Lung microvascular endothelial cell (primary cell): ENCODE measurements at regions not wholly inside any gene's neighbourhood (a gene's known extent, or its start where the extent isn't known, plus 50 kb on each side); places are given as distances from the start of the nearest gene placed in this dataset.
A peak's percentile ranks its signal among the peaks of the same experiment; 100 is the strongest.
"Not testable (repeated sequence)": the region's sequence is repeated elsewhere in the genome, so short reads cannot be mapped to it uniquely, and the experiment has no call there.

ENCODE experiments used
- DNase-seq, 2 donors: peaks; one replicate each; pipeline versions ENCODE4 v3.0.0 to v3.0.0-alpha.2; 2010; ENCODE audit warnings: low read depth in 2 of 2

GRCh38 chr4:75422998-75423397 lies 91.2 kb downstream of the RCHY1 start:
- no peak for DNase-seq

GRCh38 chr4:75412746-75413145 lies 101.5 kb downstream of the RCHY1 start:
- DNase-seq = no peak

DNA sequence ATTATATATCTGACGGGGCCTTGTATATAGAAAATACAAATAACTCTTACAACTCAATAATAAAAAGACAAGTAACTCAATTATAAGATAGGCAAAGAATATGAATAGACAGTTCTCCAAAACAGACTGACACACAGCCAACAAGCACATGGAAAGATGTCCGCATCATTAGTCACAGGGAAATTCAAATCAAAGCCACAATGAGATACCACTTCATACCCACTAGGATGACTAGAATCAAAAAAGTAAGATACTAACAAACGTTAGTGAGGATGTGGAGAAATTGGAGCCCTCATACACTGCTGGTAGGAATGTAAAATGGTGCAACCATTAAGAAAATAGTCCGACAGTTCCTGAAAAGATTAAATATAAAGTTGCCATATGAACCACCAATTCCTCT lies 115.7 kb downstream of the RCHY1 start:
- no peak for DNase-seq

DNA sequence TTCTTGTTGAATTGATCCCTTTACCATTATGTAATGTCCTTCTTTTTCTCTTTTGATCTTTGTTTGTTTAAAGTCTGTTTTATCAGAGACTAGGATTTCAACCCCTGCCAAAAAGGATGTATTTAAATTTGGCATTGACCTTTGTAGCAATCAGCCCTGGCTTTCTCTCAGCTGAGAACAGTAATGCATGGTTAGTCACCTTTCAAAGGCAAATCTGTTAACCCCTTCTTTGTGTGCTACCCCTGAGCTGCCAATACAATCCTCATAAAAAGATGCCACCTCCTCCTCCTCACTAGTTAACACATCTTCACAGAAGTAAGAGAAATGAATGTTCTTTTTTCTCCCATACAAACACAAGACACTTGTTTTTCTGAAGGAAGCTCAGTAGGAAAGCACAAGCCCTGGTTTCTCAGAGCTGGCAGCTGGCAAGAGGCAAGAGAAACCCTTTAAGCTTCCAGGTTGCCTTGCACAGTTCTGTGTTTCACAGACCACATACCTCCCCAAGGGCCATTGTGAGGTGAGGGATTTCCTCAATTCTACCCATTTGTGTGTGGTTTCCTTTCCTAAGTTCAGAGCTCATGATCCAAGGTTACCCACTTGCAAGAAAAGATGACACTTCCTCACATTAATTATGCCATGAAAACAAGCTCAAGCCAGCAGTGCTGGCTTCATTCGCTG lies 122.6 kb downstream of the RCHY1 start:
- no peak for DNase-seq

DNA sequence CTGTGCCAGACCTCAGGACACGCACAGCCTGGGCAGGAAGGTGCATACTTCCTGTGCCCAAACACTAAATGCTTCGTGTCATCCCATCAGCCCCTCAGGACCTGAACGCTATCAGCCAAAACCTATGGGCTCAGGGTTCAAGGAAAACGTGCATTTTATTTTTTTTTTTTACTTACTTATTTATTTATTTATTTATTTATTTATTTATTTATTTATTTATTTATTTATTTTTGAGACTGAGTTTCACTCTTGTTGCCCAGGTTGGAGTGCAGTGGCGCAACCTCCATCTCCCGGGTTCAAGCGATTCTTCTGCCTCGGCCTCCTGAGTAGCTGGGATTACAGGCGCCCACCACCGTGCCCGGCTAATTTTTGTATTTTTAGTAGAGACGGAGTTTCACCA lies 127.8 kb downstream of the RCHY1 start:
- DNase-seq = not testable (repeated sequence)

DNA sequence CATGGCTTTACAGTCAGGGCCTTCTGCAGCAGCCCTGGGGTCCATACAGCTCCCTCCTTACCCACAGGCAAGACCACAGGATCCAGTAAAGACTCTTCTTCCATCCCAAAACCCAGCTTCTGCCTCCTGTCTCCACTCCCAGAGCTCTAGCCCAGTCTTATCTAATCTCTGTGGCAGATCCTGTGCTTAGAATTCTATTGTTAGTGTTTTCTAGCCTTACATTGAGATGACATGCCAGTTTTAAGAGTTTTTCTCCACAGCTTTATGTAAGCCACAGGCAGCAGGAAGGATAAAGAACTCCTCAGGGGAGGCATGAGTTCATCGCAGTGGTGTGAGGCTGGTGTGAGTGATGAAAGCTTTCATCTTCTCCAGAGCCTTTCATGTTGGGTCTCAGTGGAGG lies 129.1 kb downstream of the RCHY1 start:
- DNase-seq = no peak

DNA sequence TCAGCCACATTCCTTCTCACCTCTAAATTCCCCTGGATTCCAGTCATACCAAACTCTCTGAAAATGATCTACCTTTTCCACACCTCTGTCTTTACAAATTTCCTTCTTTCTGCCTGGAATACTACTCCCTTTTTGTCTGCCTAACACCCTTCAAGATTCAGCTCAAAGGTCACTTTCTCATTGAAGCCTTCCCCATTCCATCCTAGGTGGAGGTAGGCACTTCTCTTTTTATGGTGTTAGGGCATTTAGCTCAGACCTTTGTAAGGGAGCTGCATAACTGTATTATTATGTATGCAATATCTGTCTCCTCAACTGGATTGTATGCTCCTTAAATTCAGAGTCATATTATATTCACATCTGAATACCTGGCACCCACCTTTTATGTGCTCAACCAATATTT lies 137.7 kb downstream of the RCHY1 start:
- no peak for DNase-seq

- no peak for DNase-seq
Observed at GRCh38 chr4:75371915-75372314, 142.3 kb downstream of the RCHY1 start.

- no peak for DNase-seq
Observed at GRCh38 chr4:75370576-75370975, 143.6 kb downstream of the RCHY1 start.

GRCh38 chr4:75345423-75345822 lies 168.8 kb downstream of the RCHY1 start:
- no peak for DNase-seq

DNA sequence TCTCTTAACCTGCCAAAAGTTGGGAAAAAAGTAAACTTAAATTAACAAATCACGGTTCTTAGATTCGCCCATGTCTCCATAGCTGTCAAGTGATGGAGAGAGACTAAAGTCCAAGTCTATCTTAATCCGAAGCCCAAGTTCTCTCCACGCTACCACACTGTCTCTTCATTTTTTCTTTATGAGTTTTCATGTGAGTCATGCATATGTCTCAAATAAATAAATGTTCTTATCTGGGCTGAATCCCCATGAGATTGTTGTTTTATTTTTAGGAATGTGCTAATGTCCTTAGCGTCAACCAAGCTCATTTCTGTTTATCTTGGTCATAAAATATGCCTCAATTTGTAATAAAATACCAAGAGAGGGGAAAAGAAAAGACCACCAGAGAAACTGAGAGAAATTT lies 169.3 kb downstream of the RCHY1 start:
- DNase-seq = no peak

DNA sequence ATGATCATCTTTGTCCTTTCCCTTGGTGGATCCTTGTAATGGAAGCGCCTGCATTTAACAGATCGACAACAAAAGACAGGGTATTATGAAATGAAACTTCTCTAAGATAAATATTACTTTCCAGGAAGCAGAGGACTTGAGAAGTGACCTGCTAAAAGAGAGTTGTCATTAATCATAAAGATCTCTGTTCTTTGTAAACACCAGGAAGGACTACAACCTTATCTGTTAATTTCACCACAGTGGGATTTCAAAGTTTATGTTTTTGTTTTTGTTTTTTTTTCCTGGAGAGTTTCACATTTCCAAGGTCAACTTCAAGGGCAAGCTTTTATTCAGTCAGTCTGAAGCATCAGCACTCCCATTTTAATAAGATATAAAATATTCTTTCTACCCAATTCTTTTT lies 170.9 kb downstream of the RCHY1 start:
- DNase-seq = no peak

DNA sequence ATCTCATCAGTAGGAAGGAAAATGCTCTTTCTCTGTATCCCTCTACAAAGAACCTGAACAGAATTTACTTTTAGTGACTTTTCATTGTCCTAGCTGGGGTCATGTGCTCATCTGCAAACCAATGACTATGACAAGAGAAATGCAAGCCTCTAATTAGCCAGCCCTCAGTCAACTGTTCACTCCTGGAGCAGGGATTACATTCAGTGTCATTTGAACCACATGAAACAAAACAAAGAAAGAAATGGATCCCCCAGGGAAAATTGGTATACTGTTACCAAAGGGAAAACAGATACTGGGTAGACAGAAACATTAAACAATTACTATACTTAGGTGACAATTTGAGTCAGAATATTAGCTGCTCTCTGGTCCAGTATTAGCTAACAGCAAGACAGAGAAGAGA lies 173.6 kb downstream of the RCHY1 start:
- no peak for DNase-seq

DNA sequence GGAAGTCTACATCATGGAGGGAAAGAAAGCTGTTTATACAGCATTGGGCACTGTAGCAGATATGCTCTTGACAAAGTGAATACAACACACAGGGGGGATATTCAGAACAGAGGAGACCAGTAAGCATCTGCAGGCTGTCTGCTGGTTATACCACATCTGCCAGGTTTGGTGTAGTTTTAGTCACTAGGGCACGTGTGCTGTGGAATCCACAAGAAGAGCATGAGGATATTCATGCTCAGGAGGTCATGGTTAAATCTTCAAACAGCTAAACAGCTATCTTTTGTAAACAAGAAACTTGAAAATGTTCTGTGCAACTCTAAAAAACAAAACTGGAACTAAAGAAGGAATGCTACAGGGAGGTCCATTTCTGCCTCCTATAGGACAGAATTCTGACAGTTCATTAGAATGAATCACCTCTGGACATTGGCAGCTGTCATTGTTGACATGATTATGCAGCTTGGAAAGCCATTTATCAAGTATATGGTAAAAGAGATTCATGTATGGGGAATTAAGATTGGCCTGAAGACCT lies 175.8 kb downstream of the RCHY1 start:
- DNase-seq = no peak

GRCh38 chr4:75327804-75328512 lies 186.2 kb downstream of the RCHY1 start:
- no peak for DNase-seq

DNA sequence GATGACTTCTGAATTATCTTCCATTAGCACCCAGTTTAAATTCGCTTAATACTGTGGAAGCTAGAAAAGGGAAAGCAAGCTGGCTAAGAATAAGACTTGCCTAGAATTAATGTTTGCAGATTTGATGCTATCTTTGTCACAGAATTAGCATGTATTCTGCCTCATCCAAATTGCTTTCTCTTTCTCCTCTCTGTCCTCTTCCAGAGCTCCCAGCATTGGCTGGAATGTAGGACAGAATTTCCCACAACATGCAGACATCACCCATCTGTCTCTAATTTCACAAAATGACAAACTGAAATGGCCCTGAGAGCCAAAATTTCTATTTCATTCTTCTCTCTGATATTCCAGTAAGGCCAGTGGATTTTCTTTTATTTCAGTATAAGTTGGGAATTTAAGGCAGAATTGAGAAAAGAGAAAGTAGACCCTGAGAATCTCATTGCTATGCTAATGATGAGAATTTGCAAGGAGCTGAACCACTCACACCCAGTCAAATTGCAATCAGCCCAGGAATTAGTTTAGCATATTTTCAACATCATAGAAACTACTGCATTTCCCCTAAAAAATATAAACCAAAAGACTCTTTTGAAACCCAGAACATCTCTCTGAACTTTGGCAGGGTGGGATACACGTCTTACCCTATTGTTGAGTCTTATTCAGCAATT lies 188.8 kb downstream of the RCHY1 start:
- no peak for DNase-seq

- DNase-seq = no peak
Observed at GRCh38 chr4:75321484-75321883, 192.7 kb downstream of the RCHY1 start.

GRCh38 chr4:75317641-75318040 lies 196.6 kb downstream of the RCHY1 start:
- DNase-seq = not testable (repeated sequence)

GRCh38 chr4:75308049-75308448 lies 206.2 kb downstream of the RCHY1 start:
- no peak for DNase-seq

DNA sequence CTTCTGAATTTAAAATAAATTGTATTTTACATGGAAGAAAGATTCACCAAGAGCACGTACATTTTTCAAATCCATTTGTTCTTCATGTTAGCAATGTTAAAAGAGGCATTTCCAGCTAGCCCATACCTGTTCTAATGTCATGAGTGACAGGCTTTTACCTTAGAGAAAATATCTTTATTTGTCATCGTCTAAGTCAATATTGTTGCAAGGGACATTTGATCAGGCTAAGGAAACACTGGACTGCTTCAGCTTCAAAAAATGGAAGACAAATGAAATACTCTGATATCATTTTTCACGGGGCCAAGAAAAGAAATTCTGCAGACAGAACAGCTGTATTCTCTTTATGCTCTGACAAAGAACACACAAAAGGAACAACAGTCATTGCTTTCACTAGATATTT lies 207.7 kb downstream of the RCHY1 start:
- DNase-seq = no peak

DNA sequence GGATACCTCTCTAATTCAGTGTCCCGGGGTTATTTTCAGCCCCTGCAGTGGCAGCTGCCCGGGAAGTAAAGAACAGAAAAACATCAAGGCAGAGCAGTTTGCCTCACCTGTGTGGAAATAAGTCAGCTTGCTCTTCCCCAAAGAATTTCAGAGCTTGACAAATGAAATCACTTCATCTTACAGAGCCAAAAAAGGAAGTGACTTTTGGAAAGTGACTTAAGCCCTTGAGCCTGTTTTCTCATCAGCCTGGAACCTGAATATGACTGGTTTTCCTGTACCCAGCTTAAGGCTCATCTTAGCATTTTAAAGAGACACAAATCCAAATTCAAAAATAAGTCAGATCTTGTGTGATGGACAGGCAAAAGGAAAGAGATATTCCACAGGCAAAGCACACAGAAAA lies 211.6 kb downstream of the RCHY1 start:
- DNase-seq = no peak

GRCh38 chr4:75289914-75290582 lies 224.2 kb downstream of the RCHY1 start:
- DNase-seq = peak in 1 of 2 donors; percentile 45
